T-helper 2 cell treated with Interferon-gamma antibody and Interleukin-4, amounts not matched to agents 5 μg/mL and 100 μg/mL, for 36 hours (primary cell): ENCODE measurements at regions not wholly inside any gene's neighbourhood (a gene's known extent, or its start where the extent isn't known, plus 50 kb on each side); places are given as distances from the start of the nearest gene placed in this dataset.
"Not testable (repeated sequence)": the region's sequence is repeated elsewhere in the genome, so short reads cannot be mapped to it uniquely, and the experiment has no call there.

Source experiments
- DNase-seq: peaks from one replicate; pipeline ENCODE4 v3.0.0; 2021; ENCODE audit warnings: low spot score
- H3K27ac Mint-ChIP-seq: one replicate; pipeline ENCODE4 v1.8.0; 2021; ENCODE audit warnings: mild to moderate bottlenecking, mixed read lengths
- H3K27me3 Mint-ChIP-seq: one replicate; pipeline ENCODE4 v1.8.0; 2021; ENCODE audit warnings: low read depth, mixed read lengths
- H3K36me3 Mint-ChIP-seq: one replicate; pipeline ENCODE4 v1.8.0; 2021; ENCODE audit warnings: low read depth, mixed read lengths
- H3K4me1 Mint-ChIP-seq: one replicate; pipeline ENCODE4 v1.8.0; 2021; ENCODE audit warnings: low read depth, mixed read lengths
- H3K4me3 Mint-ChIP-seq: one replicate; pipeline ENCODE4 v1.8.0; 2022; ENCODE audit warnings: mild to moderate bottlenecking, moderate library complexity, mixed read lengths
- H3K9me3 Mint-ChIP-seq: one replicate; pipeline ENCODE4 v1.8.0; 2021; ENCODE audit warnings: mixed read lengths

GRCh38 chr12:131363841-131364495 is 346.9 kb upstream of the SFSWAP start:
- Mint-ChIP-seq H3K27me3 (peaks cover 4% of the 10 kb centered on the region), H3K9me3 (no peaks in the 10 kb centered on the region), H3K36me3 (no peaks in the 10 kb centered on the region), H3K4me3 (no peak overlapping the region), H3K4me1 (no peaks in the 10 kb centered on the region), H3K27ac (no peak overlapping the region)
- no peak for DNase-seq

GRCh38 chr12:131364903-131365820 is 345.7 kb upstream of the SFSWAP start:
- no peak overlapping the region for H3K4me3 Mint-ChIP-seq
- no peak overlapping the region for H3K27ac Mint-ChIP-seq
- H3K36me3 Mint-ChIP-seq: no peaks in the 10 kb centered on the region
- no peak for DNase-seq
- H3K27me3 Mint-ChIP-seq: no peaks in the 10 kb centered on the region
- no peaks in the 10 kb centered on the region for H3K9me3 Mint-ChIP-seq
- H3K4me1 Mint-ChIP-seq: no peaks in the 10 kb centered on the region

GRCh38 chr12:131365821-131366260 is 345.0 kb upstream of the SFSWAP start:
- Mint-ChIP-seq H3K9me3 (no peaks in the 10 kb centered on the region), H3K4me1 (no peaks in the 10 kb centered on the region), H3K27ac (no peak overlapping the region), H3K36me3 (no peaks in the 10 kb centered on the region), H3K27me3 (no peaks in the 10 kb centered on the region), H3K4me3 (no peak overlapping the region)
- DNase-seq: no peak

GRCh38 chr12:131366261-131366871 is 344.5 kb upstream of the SFSWAP start:
- no peak overlapping the region for H3K27ac Mint-ChIP-seq
- H3K4me1 Mint-ChIP-seq: no peaks in the 10 kb centered on the region
- H3K27me3 Mint-ChIP-seq: no peaks in the 10 kb centered on the region
- no peak for DNase-seq
- no peaks in the 10 kb centered on the region for H3K9me3 Mint-ChIP-seq
- H3K4me3 Mint-ChIP-seq: no peak overlapping the region
- no peaks in the 10 kb centered on the region for H3K36me3 Mint-ChIP-seq

- not testable (repeated sequence) for H3K27me3 Mint-ChIP-seq, DNase-seq, H3K4me1 Mint-ChIP-seq, H3K27ac Mint-ChIP-seq, H3K9me3 Mint-ChIP-seq, H3K36me3 Mint-ChIP-seq, H3K4me3 Mint-ChIP-seq
These were observed 343.6 kb upstream of the SFSWAP start for GRCh38 chr12:131367067-131367982.

- Mint-ChIP-seq H3K4me1 (no peaks in the 10 kb centered on the region), H3K4me3 (no peak overlapping the region), H3K36me3 (no peaks in the 10 kb centered on the region), H3K9me3 (no peaks in the 10 kb centered on the region), H3K27ac (no peak overlapping the region), H3K27me3 (no peaks in the 10 kb centered on the region)
- no peak for DNase-seq
These were observed 342.8 kb upstream of the SFSWAP start for GRCh38 chr12:131367983-131368667.

GRCh38 chr12:131368668-131369071 is 342.2 kb upstream of the SFSWAP start:
- no peak for DNase-seq
- Mint-ChIP-seq H3K27ac (no peak overlapping the region), H3K4me3 (no peak overlapping the region), H3K9me3 (no peaks in the 10 kb centered on the region), H3K4me1 (no peaks in the 10 kb centered on the region), H3K27me3 (no peaks in the 10 kb centered on the region), H3K36me3 (no peaks in the 10 kb centered on the region)

GRCh38 chr12:131369094-131369845 is 341.6 kb upstream of the SFSWAP start:
- Mint-ChIP-seq H3K27ac (no peak overlapping the region), H3K4me1 (no peaks in the 10 kb centered on the region), H3K4me3 (no peak overlapping the region), H3K9me3 (no peaks in the 10 kb centered on the region), H3K27me3 (no peaks in the 10 kb centered on the region), H3K36me3 (no peaks in the 10 kb centered on the region)
- DNase-seq: no peak

- no peak for DNase-seq
- Mint-ChIP-seq H3K9me3 (no peaks in the 10 kb centered on the region), H3K4me1 (no peaks in the 10 kb centered on the region), H3K36me3 (no peaks in the 10 kb centered on the region), H3K27ac (no peak overlapping the region), H3K27me3 (no peaks in the 10 kb centered on the region), H3K4me3 (no peak overlapping the region)
These were observed 340.6 kb upstream of the SFSWAP start for GRCh38 chr12:131370321-131370720.

GRCh38 chr12:131370791-131371347 is 340.0 kb upstream of the SFSWAP start:
- Mint-ChIP-seq H3K27me3 (no peaks in the 10 kb centered on the region), H3K4me3 (no peak overlapping the region), H3K36me3 (no peaks in the 10 kb centered on the region), H3K9me3 (no peaks in the 10 kb centered on the region), H3K27ac (no peak overlapping the region), H3K4me1 (no peaks in the 10 kb centered on the region)
- DNase-seq: no peak

GRCh38 chr12:131371401-131372170 is 339.3 kb upstream of the SFSWAP start:
- Mint-ChIP-seq H3K9me3 (no peaks in the 10 kb centered on the region), H3K27ac (no peak overlapping the region), H3K36me3 (no peaks in the 10 kb centered on the region), H3K4me1 (no peaks in the 10 kb centered on the region), H3K27me3 (no peaks in the 10 kb centered on the region), H3K4me3 (no peak overlapping the region)
- DNase-seq: no peak

- Mint-ChIP-seq H3K9me3 (no peaks in the 10 kb centered on the region), H3K4me1 (no peaks in the 10 kb centered on the region), H3K27ac (no peak overlapping the region), H3K27me3 (no peaks in the 10 kb centered on the region), H3K36me3 (no peaks in the 10 kb centered on the region), H3K4me3 (no peak overlapping the region)
- DNase-seq: no peak
These were observed 338.8 kb upstream of the SFSWAP start for GRCh38 chr12:131372171-131372475.
